GM18870 (cell line): ENCODE measurements at regions not wholly inside any gene's neighbourhood (a gene's known extent, or its start where the extent isn't known, plus 50 kb on each side); places are given as distances from the start of the nearest gene placed in this dataset.
"Not testable (repeated sequence)": the region's sequence is repeated elsewhere in the genome, so short reads cannot be mapped to it uniquely, and the experiment has no call there.

Experiments
- ATAC-seq: cut with Tn5 transposase; IDR thresholded peaks from one replicate; pipeline ENCODE4 v1.9.1; 2021; ENCODE audit warnings: moderate library complexity; ENCODE audit not compliant: unreplicated experiment

DNA sequence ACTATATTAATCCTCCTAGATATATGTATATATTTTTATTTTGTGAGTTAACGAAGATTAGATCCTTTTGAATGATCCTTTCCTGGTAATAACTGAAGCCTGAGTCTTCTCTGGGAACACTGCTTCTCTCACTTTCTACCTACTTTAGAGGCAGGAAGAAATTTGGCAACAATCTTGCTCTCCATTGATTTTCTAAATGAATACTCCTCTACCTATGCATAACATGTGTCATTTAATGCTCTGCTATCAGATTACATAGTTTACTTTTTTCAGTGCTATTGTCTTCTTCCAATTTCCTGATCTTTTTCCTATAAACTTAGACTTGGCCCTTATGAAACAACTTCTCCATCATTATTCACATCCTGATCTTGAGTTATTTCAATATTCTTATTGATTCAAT lies 60.4 kb upstream of the PDHA2 start:
- no peak for ATAC-seq

DNA sequence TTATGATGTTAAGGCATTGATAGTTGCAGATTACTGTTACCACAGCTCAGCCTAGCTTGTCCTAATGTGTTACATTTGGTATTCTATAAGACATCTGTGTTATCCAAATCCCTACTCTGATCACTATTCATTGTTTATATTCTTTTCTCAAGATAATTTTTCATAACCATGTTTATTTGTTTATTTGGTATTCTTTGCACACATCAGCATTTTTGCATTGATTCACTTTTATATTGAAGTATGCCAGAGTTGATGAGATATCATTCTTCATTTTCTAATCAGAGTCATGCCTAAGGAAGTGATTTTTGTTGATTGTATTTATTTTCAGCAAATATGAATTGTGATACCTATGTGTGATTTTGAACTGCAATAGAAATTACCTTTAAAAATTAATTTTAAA lies 61.2 kb upstream of the PDHA2 start:
- ATAC-seq, result no peak

DNA sequence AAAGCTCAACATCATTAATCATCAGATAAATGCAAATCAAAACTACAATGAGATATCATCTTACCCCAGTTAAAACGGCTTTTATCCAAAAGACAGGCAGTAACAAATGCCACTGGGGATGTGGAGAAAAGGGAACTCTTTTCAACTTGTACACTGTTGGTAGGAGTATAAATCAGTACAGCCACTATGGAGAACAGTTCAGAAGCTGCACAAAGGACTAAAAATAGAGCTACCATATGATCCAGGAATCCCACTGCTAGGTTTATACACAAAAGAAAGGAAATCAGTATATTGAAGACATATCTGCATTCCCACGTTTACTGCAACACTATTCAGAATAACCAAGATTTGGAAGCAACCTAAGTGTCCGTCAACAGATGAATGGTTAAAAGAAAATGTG lies 69.3 kb upstream of the PDHA2 start:
- ATAC-seq, result not testable (repeated sequence)

DNA sequence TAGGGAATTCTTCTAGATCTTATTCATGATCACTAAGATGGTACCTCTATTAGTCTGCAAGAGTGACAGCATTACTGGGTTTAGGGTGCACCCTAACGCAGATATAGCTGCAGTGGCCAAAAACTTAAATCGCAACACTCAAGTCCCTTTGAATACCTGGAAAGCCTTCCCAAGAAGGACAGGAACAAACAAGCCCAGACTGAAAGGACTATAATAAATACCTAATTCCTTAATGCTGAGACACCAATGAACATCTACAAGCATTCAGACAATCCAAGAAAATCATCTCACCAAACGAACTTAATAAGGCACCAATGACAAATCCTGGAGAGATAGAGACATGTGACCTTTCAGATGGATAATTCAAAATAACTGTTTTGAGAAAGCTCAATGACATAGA lies 74.9 kb upstream of the PDHA2 start:
- ATAC-seq, result no peak

DNA sequence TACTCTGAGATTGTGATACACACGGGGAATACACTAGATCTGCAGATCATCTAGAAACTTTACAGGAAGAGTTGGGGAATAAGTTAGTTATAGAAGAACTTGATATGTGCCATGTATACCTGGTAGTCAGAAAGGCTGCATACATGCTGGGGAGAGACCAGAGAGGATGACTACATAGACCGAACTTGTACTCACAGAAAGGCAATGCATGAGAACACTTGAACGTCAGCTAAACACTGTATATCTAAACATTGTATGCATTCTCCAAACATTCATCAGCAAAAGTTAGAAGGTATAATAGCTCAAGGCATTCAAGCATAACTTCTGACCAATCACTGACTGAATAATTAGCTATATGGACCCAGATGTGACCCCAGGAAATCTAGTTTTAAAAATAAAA lies 78.0 kb upstream of the PDHA2 start:
- no peak for ATAC-seq

DNA sequence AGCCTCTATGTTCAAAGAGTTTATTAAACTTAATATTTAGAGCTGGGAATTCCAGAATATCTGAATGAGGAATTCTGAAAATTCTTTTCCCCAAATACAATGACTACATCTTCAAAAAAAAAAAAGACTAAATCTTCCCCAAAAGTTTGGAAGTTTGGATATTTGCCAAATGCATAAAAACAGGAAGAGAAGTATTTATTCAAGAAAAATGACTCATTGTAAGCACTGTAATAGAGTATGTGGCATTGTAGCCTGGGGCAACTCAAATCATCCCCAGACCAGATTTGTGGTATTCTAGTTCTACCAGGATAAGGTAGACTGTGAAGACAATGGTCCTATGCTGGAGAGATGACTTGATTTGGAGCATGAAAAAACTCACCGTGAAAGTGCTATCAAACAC lies 78.5 kb upstream of the PDHA2 start:
- ATAC-seq, result no peak

DNA sequence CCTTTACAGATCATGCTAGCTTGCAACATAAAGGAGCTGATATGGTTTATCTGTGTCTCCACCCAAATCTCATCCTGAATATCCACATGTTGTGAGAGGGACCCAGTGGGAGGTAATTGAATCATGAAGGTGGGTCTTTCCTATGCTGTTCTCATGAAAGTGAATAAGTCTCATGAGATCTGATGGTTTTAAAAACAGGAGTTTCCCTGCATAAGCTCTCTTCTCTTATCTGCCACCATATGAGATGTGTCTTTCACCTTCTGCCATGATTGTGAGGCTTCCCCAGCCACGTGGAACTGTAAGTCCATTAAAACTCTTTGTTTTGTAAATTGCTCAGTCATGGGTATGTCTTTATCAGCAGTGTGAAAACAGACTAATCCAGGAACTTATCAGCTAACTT lies 79.2 kb upstream of the PDHA2 start:
- ATAC-seq, result not testable (repeated sequence)

DNA sequence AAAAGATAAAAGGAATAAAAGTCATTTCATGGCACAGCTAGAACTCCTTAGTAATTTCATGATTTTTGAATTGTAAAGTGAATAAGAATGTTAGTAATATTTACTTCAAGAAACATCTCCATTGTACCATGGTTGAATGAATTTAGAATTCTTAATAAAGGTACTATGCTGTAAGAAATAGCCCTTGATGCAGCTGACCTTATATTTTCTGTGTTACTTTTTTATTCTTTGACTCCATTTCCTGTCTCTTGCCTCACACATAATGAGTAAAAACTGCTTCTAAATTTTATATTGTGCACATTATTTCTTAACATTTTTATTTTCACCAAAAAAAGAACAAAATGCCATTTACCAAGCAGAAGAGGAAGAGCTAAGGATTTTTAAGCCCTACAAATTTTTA lies 81.9 kb upstream of the PDHA2 start:
- no peak for ATAC-seq

DNA sequence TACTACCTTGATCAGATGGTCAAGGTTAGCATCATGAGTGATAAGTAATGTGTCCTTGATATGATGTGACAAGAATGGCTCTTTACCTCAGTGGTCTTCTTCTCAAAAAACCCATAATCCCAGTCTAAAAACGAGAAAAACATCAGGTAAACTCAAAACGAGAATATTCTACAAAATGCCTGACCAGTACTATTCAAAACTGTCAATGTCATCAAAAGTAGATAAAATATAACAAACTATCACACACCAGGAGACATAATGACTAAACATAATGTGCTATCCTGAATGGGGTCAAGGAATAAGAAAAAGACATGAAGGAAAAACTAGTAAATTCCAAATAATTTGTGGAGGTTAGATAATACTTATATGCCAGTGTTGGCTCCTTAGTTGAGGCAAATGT lies 85.2 kb upstream of the PDHA2 start:
- no peak for ATAC-seq

DNA sequence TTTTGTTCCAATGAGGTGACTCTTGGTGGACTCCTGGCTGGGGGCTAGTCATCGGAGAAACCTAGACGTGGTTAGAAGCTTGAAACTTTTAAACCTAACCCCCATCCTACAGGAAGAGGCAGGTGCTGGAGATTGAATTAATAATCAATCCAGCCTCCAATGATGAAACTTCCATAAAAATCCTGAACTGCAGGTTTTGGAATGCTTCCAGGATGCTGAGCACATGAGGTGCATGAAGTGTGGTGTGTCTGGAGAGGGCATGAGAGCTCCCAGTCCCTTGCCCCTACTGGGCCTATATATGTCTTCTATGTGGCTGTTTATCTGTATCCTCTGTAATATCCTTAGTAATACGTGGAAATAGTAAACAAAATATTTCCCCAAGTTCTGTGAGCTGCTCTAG lies 90.7 kb upstream of the PDHA2 start:
- no peak for ATAC-seq

DNA sequence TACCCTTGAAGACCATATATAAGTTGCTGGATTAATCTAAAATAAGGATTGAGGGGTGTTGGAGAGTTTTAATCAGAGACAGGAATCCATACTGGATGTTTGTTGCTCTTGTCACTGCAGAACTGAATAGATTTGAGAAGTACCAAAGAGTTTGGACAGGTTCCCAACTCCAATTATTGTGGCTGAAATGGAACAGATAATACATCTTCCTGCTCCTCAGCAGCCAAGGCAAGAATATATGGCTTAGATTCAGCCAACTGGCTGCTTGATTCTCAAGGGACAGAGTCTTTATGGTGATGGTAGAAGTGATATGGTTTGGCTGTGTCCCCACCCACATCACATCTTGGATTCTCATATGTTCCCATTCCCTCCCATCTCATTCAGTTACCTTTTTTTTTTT lies 97.0 kb upstream of the PDHA2 start:
- no peak for ATAC-seq

DNA sequence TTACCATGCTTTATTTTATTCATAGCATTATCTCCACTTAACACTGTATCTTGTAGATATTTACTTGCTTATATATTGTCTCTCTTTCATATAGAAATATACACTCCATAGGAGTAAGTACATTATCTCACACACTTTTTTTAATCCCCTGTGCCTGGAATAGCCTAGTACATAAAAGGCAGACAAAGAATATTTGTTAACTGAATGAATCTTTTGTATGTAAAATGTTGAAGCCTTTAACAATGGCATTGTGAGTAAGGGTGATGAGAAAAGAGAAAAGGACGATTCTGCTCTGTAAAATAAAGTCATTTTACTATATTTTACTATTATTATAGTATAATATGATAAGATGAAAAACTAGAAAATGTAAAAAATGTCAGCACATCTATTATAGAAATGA lies 97.7 kb upstream of the PDHA2 start:
- ATAC-seq, result no peak

DNA sequence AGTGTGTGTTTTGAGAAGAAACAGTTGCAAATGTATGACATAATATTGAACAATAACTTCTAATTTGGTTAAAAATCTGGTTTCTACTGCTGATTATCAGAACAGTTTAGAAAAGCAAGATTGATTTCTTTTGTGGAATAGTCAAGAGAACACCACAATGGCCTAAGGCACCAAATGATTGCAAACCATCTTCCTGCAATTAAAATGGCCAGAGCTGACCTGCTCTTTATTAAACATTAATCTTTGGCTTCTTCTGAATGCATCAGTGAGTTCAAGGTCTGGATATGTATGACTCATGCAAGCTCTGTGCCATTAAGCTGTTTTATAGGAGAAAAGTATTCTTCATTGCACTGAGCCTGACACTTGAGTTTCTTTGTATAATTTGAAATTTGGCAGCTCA lies 107.8 kb upstream of the PDHA2 start:
- no peak for ATAC-seq

DNA sequence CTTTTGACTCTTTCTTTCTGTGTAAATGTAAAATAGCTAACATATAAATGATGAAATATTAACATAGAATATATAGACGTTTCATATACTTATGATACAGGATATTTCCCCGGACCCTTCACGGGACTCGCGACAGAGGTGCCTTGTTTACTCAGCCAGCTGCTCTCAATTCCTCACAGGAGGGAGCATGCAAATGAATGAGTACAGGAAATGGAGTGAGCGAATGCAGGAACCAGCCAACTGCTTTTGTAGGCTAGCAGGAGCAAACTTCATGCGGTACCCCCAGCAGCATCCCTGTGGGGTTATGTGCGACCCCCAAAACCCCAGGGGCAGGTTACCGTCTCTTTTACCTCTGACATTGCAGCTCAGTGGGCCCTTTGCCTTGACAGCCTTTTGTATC lies 110.3 kb upstream of the PDHA2 start:
- no peak for ATAC-seq

DNA sequence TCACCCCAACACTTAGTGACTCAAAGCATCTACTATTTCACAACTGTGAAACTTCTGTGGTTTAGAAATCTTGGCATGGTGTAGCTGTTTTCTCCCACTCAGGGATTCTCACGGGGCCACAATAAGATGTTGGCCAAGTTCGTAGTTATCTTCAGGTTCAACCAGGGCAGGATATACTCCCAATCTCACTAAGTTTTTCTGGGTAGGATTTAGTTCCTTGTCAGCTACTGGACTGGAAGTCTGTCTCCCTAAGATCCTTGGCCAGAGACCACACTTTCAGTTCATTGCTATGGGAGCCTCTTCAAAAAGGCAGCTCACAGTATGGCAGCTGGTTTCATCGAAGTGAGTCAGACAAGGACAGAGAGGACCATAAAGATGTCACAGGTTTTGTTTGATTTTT lies 111.7 kb upstream of the PDHA2 start:
- no peak for ATAC-seq

DNA sequence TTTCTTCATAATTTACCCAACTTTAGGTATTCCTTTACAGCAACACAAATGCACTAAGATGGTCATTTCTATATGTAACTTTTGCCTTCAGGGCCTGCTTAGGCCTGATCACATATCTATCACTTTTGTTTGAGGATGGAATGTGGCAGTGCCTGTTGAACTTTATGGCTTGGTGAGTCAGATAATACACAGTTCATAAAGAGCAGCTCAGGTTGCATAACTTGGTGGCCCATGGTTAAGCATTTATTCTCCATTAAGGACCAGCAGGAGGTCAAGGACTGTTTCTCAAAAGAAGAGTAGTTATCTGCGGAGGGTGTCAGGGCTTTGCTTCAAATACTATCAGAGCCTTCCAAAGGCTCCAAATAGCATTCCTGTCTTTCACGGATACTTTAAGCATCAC lies 124.1 kb upstream of the PDHA2 start:
- no peak for ATAC-seq

DNA sequence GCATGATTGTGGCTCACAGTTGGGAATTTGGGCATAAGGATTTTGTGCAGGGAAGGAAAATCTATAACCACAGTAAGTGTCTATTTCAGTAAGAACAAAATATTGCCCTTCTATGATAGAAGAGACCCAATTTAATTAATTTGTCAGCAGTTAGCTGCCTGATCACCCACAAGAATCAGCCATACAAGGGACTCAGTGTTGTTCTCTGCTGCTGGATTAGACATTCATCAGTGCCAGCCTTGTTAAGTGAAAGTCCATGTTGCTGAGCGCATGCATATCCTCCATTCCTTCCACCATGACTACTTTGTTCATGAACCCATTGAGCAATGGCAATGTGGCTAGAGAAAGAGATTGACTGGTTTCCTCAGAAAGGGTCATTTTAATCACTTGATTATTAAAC lies 125.3 kb upstream of the PDHA2 start:
- ATAC-seq, result no peak

DNA sequence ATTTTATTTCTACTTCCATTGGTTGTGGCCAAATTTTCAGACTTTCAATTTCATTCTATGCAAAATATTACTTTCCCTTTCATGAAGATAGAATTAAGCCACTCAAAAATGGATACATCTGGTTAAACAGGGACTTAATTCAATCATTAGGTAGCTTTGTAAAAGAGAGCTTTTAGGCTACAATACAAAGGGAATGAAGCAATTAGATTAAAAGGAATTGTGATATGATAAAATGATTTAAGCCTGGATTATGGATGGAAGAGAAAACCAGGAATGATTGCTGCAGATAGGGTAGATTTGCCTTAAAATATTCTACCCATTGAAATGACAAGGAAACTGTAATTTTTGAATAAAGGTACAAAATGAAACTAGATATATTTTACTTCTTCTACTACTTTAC lies 134.6 kb upstream of the PDHA2 start:
- ATAC-seq, result no peak

DNA sequence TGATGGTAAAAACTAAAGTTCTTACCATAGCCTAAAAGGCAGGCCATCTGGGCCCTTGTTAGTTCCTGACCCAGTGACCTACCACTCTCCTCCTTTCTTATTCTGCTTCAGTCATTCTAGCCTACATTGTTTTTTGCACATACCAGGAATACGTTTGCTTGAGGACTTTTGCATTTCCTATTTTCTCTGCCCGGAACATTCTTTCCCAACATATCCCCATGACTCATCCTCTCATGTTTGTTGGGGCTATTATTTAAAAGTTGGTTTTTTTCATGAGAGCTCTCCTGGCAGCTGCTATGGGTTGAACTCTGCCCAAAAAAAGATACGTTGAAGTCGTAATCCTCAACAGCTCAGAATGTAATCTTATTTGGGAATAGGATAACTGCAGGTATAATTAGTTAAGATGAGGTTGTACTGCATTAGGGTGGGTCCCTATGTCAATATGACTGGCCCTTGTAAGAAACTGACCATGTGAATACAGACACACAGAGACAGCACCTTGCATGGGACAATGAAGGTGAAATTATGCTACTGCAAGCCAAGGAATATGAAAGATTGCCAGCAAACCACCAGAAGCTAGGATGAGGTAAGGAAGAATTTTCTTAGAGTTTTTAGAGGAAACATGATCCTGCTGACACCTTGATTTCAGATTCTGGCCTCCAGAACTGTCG lies 138.3 kb upstream of the PDHA2 start:
- no peak for ATAC-seq

DNA sequence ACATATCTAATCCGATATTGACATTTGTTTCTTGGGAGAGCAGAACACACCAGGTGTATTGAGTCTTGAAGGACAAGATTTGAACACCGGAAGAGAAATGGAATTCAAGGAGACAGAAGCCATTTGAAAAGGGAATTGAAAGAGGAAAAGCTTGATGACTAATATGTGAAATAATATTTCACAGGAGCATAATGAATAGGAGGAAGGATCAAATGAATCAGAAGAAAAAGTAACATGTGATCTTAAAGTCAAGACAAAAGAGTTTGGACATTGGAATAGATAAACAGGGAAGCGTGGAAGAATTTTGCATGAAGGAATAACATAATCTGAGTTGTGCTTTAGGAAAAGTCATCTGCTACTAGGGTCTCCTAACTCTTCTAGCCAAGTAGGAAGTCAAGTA lies 145.5 kb upstream of the PDHA2 start:
- no peak for ATAC-seq

DNA sequence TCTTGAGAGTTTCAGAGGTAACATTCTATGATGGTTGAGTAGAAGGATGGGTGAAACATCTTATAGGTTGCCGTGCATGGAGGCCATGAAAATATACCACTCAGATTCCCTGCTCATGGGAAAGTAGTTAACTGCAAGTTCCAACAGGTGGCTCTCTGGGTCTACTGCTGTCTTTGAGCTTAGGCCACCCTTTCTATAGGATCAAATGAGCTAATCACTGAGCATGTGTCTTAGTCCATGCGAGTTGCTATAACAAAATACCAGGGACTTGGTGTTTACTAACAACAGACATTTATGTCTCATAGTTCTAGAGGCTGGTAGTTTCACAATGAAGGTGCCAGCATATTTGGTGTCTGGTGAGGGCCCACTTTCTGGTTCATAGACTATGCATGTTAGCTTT lies 144.8 kb upstream of the UNC5C start:
- ATAC-seq, result no peak

DNA sequence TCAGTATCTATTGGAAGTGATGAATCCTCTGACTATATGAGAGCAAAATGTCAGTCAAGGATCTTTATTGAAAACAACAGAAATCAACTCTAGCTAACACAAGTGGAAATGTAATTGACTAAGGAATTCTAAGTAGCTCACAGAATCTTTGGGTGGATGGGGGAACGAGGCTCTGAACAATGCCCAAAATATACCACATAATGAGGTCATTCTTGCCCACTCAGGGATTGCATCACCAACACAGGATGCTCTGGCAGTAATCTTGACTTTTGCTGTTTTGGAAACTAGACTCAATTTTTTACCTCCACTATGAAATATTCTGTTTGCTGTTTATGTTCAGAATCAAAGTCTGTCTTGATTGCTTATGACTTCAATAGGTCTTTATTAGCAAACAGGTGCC lies 127.4 kb upstream of the UNC5C start:
- no peak for ATAC-seq

DNA sequence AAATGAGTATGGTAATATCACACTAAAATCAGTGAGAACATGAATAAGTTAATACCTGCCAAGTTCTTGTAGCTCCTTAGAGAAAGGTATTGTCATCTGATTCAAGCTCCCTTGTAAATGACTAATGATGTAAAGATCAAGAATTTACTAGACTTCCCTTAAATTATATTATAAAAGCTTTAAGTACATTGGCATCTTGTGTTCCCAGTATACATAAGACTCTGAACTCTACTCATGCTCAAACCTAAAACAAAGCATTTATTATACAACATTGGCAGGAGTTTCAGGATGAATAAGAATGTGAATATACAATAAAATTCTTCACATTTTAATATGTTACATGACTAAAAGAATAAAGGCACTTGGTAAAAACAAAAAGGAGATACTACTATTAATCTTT lies 126.8 kb upstream of the UNC5C start:
- ATAC-seq, result no peak

DNA sequence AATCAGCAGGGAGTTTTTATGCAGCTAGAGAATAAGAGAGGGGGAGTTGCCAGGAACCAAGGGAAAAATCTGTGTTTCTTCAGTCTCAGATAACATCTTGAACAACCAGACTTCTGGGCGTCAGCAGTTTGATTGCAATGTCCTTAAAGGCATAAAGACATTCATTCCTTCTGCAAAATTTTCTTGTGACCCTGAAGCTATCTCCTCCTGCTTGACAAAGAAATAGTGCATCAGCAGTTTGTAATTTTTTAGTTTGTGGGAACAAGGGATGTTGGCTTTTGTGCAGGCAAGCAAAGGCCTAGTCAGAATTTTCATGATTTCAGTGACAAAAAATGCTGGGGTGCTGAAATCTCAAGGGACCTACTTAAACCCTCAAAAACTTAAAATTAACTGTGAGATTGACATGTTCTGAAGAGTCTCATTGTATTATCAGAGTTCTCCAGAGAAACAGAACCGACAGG lies 125.8 kb upstream of the UNC5C start:
- ATAC-seq, result no peak
